NT2/D1 (cell line): ENCODE measurements at regions not wholly inside any gene's neighbourhood (a gene's known extent, or its start where the extent isn't known, plus 50 kb on each side); places are given as distances from the start of the nearest gene placed in this dataset.

ENCODE experiments used
- SUZ12 ChIP-seq: IDR thresholded peaks from 2 replicates; pipeline ENCODE4 v1.6.1; 2011; ENCODE audit not compliant: insufficient read length, insufficient read depth; ENCODE audit errors: extremely low read depth
- YY1 ChIP-seq: IDR thresholded peaks from 2 replicates; pipeline ENCODE4 v1.6.1; 2011; ENCODE audit not compliant: insufficient read length, insufficient read depth
- ZNF274 ChIP-seq: IDR thresholded peaks from 2 replicates; pipeline ENCODE4 v1.6.1; 2011; ENCODE audit warnings: mild to moderate bottlenecking, low read depth, low read length

DNA sequence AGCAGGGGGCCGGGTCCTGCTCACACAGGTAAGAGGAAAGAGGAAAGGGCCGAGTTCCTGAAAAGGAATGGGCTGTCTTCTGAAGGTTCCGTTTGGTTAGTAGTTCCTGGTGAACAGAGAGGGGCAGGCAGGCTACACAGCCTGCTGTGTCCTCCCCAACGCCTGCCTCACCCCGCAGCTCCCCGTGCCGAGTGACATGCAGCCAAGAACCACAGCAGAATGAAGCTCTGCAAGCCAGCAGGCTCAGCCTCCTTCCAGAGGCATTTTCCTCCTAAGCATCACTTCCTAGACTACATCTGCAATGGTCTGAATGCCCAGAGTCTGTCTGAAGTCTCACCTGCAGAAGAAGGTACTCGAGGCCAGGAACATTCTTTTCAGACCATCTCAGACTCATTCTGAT, 202.4 kb upstream of the TCERG1L start:
- TF ChIP-seq ZNF274 (no peak), SUZ12 (no peak), YY1 (no peak)
